ENCODE measurements at regions not wholly inside any gene's neighbourhood (a gene's known extent, or its start where the extent isn't known, plus 50 kb on each side); places are given as distances from the start of the nearest gene placed in this dataset.

- DNase-seq: no peak
These were observed 55.8 kb upstream of the CDH6 start for GRCh38 chr5:31137676-31138075.

- DNase-seq: no peak
These were observed 57.9 kb upstream of the CDH6 start for GRCh38 chr5:31135542-31135941.

- no peak for DNase-seq
These were observed 60.0 kb upstream of the CDH6 start for GRCh38 chr5:31133488-31133887.

- DNase-seq: no peak
These were observed 62.0 kb upstream of the CDH6 start for GRCh38 chr5:31131381-31131891.

GRCh38 chr5:31130676-31131075, 62.8 kb upstream of the CDH6 start:
- DNase-seq: no peak

- DNase-seq: no peak
These were observed 68.7 kb upstream of the CDH6 start for GRCh38 chr5:31124651-31125305.

GRCh38 chr5:31124026-31124425, 69.5 kb upstream of the CDH6 start:
- DNase-seq: no peak

- no peak for DNase-seq
These were observed 70.2 kb upstream of the CDH6 start for GRCh38 chr5:31122998-31123951.

- DNase-seq: no peak
These were observed 72.3 kb upstream of the CDH6 start for GRCh38 chr5:31121224-31121623.

GRCh38 chr5:31120642-31120948, 72.9 kb upstream of the CDH6 start:
- DNase-seq: no peak

GRCh38 chr5:31119938-31120641, 73.4 kb upstream of the CDH6 start:
- peak in 1 of 2 experiments; percentile 45 for DNase-seq

GRCh38 chr5:31116466-31117031, 76.9 kb upstream of the CDH6 start:
- no peak for DNase-seq

- DNase-seq: no peak
These were observed 78.7 kb upstream of the CDH6 start for GRCh38 chr5:31114817-31115216.

- peak in 1 of 2 experiments; percentile 59 for DNase-seq
These were observed 79.7 kb upstream of the CDH6 start for GRCh38 chr5:31113666-31114350.

- DNase-seq: peak in 1 of 2 experiments; percentile 27
These were observed 80.4 kb upstream of the CDH6 start for GRCh38 chr5:31113101-31113500.

GRCh38 chr5:31107091-31107518, 86.4 kb upstream of the CDH6 start:
- peak in 1 of 2 experiments; percentile 37 for DNase-seq

GRCh38 chr5:31106691-31107090, 86.8 kb upstream of the CDH6 start:
- DNase-seq: no peak

GRCh38 chr5:31106278-31106677, 87.2 kb upstream of the CDH6 start:
- peak; percentile 33 to 64 for DNase-seq

- DNase-seq: no peak
These were observed 88.7 kb upstream of the CDH6 start for GRCh38 chr5:31104775-31105174.

- no peak for DNase-seq
These were observed 92.6 kb upstream of the CDH6 start for GRCh38 chr5:31100781-31101310.

- DNase-seq: no peak
These were observed 93.4 kb upstream of the CDH6 start for GRCh38 chr5:31100047-31100575.

GRCh38 chr5:31098811-31099210, 94.7 kb upstream of the CDH6 start:
- no peak for DNase-seq
